ENCODE measurements at regions not wholly inside any gene's neighbourhood (a gene's known extent, or its start where the extent isn't known, plus 50 kb on each side); places are given as distances from the start of the nearest gene placed in this dataset.
"Not testable (repeated sequence)": the region's sequence is repeated elsewhere in the genome, so short reads cannot be mapped to it uniquely, and the experiment has no call there.

DNA sequence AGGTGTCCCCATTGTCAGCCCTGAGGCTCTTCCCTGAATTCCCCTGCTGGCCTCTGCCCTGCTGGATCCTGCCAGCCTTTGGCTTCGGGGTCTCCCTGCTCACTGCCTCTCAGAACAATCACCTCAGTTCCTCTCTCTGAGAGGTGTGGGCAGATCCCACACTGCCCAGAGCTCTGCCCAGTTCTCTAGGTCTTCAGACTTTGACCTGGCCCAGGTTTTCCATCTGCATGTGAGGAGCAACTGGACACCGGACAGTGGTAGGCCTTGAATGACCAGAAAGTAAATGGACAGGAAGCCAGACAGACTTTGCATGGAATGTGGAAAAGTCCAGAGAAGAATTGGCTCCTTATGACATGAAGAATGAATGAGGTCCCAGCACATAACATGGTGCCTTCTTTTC lies 111.8 kb downstream of the FOXD4L6 start:
- not testable (repeated sequence) for TF ChIP-seq CTCF (IDR thresholded peaks at IDR 0.05 in 8 of 11, conservative IDR thresholded peaks at IDR 0.05 in 3 of 11); POLR2A (IDR thresholded peaks at IDR 0.05)

All from spleen (tissue), 7 donors.